ENCODE measurements at regions not wholly inside any gene's neighbourhood (a gene's known extent, or its start where the extent isn't known, plus 50 kb on each side); places are given as distances from the start of the nearest gene placed in this dataset.

GRCh38 chr13:48801255-48801654 lies 147.5 kb downstream of the CYSLTR2 start (continued):
- TF ChIP-seq, protein P1, sequence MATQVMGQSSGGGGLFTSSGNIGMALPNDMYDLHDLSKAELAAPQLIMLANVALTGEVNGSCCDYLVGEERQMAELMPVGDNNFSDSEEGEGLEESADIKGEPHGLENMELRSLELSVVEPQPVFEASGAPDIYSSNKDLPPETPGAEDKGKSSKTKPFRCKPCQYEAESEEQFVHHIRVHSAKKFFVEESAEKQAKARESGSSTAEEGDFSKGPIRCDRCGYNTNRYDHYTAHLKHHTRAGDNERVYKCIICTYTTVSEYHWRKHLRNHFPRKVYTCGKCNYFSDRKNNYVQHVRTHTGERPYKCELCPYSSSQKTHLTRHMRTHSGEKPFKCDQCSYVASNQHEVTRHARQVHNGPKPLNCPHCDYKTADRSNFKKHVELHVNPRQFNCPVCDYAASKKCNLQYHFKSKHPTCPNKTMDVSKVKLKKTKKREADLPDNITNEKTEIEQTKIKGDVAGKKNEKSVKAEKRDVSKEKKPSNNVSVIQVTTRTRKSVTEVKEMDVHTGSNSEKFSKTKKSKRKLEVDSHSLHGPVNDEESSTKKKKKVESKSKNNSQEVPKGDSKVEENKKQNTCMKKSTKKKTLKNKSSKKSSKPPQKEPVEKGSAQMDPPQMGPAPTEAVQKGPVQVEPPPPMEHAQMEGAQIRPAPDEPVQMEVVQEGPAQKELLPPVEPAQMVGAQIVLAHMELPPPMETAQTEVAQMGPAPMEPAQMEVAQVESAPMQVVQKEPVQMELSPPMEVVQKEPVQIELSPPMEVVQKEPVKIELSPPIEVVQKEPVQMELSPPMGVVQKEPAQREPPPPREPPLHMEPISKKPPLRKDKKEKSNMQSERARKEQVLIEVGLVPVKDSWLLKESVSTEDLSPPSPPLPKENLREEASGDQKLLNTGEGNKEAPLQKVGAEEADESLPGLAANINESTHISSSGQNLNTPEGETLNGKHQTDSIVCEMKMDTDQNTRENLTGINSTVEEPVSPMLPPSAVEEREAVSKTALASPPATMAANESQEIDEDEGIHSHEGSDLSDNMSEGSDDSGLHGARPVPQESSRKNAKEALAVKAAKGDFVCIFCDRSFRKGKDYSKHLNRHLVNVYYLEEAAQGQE (IDR thresholded peaks at IDR 0.05; ENCODE audit: low read depth, low read length) = no peak
- TF ChIP-seq MAX (IDR thresholded peaks at IDR 0.05; ENCODE audit: low read depth) (peak; percentile 57; the same call in 1 of the 2 replicates), SMC3 (IDR thresholded peaks at IDR 0.05; ENCODE audit: low read depth, low read length) (no peak), NRF1 (IDR thresholded peaks at IDR 0.05; ENCODE audit: low read depth, low read length) (no peak), YY1 (IDR thresholded peaks at IDR 0.05; ENCODE audit: low read depth) (no peak), GATA2 (CRISPR knock-in tag; IDR thresholded peaks at IDR 0.05) (no peak)
- TF ChIP-seq, protein P2, sequence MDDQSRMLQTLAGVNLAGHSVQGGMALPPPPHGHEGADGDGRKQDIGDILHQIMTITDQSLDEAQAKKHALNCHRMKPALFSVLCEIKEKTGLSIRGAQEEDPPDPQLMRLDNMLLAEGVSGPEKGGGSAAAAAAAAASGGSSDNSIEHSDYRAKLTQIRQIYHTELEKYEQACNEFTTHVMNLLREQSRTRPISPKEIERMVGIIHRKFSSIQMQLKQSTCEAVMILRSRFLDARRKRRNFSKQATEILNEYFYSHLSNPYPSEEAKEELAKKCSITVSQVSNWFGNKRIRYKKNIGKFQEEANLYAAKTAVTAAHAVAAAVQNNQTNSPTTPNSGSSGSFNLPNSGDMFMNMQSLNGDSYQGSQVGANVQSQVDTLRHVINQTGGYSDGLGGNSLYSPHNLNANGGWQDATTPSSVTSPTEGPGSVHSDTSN (IDR thresholded peaks at IDR 0.05) = peak; percentile 66; the same call in 1 of the 2 replicates

- no peaks in the 10 kb centered on the region for H3K27me3 ChIP-seq (ENCODE audit: insufficient read depth)
- no peaks in the 10 kb centered on the region for H3K79me2 ChIP-seq (ENCODE audit: insufficient read depth)
- H3K4me2 ChIP-seq = no peak overlapping the region
- no peak overlapping the region for H2AFZ ChIP-seq (ENCODE audit: low read depth)
- no peaks in the 10 kb centered on the region for H4K20me1 ChIP-seq (ENCODE audit: insufficient read depth)
- no peaks in the 10 kb centered on the region for H3K9me2 ChIP-seq
- H3K9me3 ChIP-seq = no peaks in the 10 kb centered on the region
- ChIA-PET CTCF (no interaction called here), POLR2A (no interaction called here)
- 76% methylated on average over 4 of the region's 4 CpGs for WGBS (ENCODE audit: low lambda C conversion rate)
- no peak overlapping the region for H3K9ac ChIP-seq
- H3K4me3 ChIP-seq (ENCODE audit: low read depth in 2 of 2, low read length in 1 of 2) = no peak overlapping the region
- peaks cover 21% of the 10 kb centered on the region for H3F3A ChIP-seq (replicated peaks; ENCODE audit: insufficient read depth)
- H3K27ac ChIP-seq (ENCODE audit: low read depth in 2 of 2, low read length in 1 of 2) = peak overlapping the region; percentile 17 to 34; a peak in 3 of 4 replicates
- DNase-seq = no peak
- no peaks in the 10 kb centered on the region for H3K36me3 ChIP-seq (replicated peaks in 1 of 2; ENCODE audit: control insufficient read depth in 1 of 2, insufficient read depth in 2 of 2, low read length in 1 of 2)
- H3K4me1 ChIP-seq (ENCODE audit: control insufficient read depth in 1 of 2, insufficient read depth in 2 of 2, low read depth in 1 of 2, low read length in 1 of 2) = peaks cover 3 to 22% of the 10 kb centered on the region in 2 experiments
- TF ChIP-seq CHD2 (IDR thresholded peaks at IDR 0.05; ENCODE audit: low read length, partially characterized antibody) (no peak), EP300 (IDR thresholded peaks at IDR 0.05; ENCODE audit: borderline replicate concordance in 1 of 2, low read depth in 1 of 2, low read length in 1 of 2) (peak in 1 of 2 experiments; percentile 60; a peak in 1 of 4 replicates), NRF1 (IDR thresholded peaks at IDR 0.05; ENCODE audit: low read depth, low read length) (no peak), RAD21 (IDR thresholded peaks at IDR 0.05; ENCODE audit: low read length) (no peak), FOSL2 (IDR thresholded peaks at IDR 0.05; ENCODE audit: borderline replicate concordance, low read depth) (peak; percentile 45; the same call in 1 of the 2 replicates), GATA2 (CRISPR knock-in tag; IDR thresholded peaks at IDR 0.05) (no peak), RXRA (IDR thresholded peaks at IDR 0.05; ENCODE audit: borderline replicate concordance, low read depth) (0 out of 2 replicates have a peak, but pooled peaks have one; percentile 48), TAF1 (IDR thresholded peaks at IDR 0.05; ENCODE audit: borderline replicate concordance, low read depth, low read length) (no peak), JUND (IDR thresholded peaks at IDR 0.05) (peak; percentile 42), RCOR1 (IDR thresholded peaks at IDR 0.05; ENCODE audit: low read length) (no peak), EZH2phosphoT487 (IDR thresholded peaks at IDR 0.05; ENCODE audit: borderline replicate concordance, low read depth) (no peak), TCF12 (IDR thresholded peaks at IDR 0.05) (peak; percentile 60)
- TF ChIP-seq, protein P2 (IDR thresholded peaks at IDR 0.05) = peak; percentile 54
- TF ChIP-seq, protein P1 (IDR thresholded peaks at IDR 0.05; ENCODE audit: low read depth, low read length) = no peak
- TF ChIP-seq, protein P3, sequence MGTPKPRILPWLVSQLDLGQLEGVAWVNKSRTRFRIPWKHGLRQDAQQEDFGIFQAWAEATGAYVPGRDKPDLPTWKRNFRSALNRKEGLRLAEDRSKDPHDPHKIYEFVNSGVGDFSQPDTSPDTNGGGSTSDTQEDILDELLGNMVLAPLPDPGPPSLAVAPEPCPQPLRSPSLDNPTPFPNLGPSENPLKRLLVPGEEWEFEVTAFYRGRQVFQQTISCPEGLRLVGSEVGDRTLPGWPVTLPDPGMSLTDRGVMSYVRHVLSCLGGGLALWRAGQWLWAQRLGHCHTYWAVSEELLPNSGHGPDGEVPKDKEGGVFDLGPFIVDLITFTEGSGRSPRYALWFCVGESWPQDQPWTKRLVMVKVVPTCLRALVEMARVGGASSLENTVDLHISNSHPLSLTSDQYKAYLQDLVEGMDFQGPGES (IDR thresholded peaks at IDR 0.05; ENCODE audit: low read depth, low read length) = no peak
These were observed 151.3 kb downstream of the CYSLTR2 start for GRCh38 chr13:48804821-48805601.
